GM21381 (cell line): ENCODE measurements at regions not wholly inside any gene's neighbourhood (a gene's known extent, or its start where the extent isn't known, plus 50 kb on each side); places are given as distances from the start of the nearest gene placed in this dataset.
"Not testable (repeated sequence)": the region's sequence is repeated elsewhere in the genome, so short reads cannot be mapped to it uniquely, and the experiment has no call there.

Experiments used
- ATAC-seq: cut with Tn5 transposase; IDR thresholded peaks from one replicate; pipeline ENCODE4 v1.9.1; 2021; ENCODE audit warnings: mild to moderate bottlenecking, moderate library complexity; ENCODE audit not compliant: unreplicated experiment

- ATAC-seq: no peak
These were observed 162.1 kb upstream of the FOXK1 start for GRCh38 chr7:4519819-4520520.

GRCh38 chr7:4523219-4523618, 158.9 kb upstream of the FOXK1 start:
- ATAC-seq: no peak

- no peak for ATAC-seq
These were observed 158.2 kb upstream of the FOXK1 start for GRCh38 chr7:4523873-4524272.

- ATAC-seq: no peak
These were observed 156.2 kb upstream of the FOXK1 start for GRCh38 chr7:4525884-4526283.

GRCh38 chr7:4527988-4528636, 154.0 kb upstream of the FOXK1 start:
- no peak for ATAC-seq

GRCh38 chr7:4531236-4531635, 150.9 kb upstream of the FOXK1 start:
- no peak for ATAC-seq

- ATAC-seq: not testable (repeated sequence)
These were observed 148.8 kb upstream of the FOXK1 start for GRCh38 chr7:4533339-4533738.

GRCh38 chr7:4549681-4550080, 132.4 kb upstream of the FOXK1 start:
- ATAC-seq: no peak

GRCh38 chr7:4550117-4550516, 132.0 kb upstream of the FOXK1 start:
- ATAC-seq: no peak

- no peak for ATAC-seq
These were observed 129.1 kb upstream of the FOXK1 start for GRCh38 chr7:4552985-4553384.

GRCh38 chr7:4556868-4557793, 125.0 kb upstream of the FOXK1 start:
- no peak for ATAC-seq

- ATAC-seq: no peak
These were observed 120.3 kb upstream of the FOXK1 start for GRCh38 chr7:4561795-4562194.

- ATAC-seq: no peak
These were observed 115.4 kb upstream of the FOXK1 start for GRCh38 chr7:4566714-4567113.

GRCh38 chr7:4574851-4575250, 107.2 kb upstream of the FOXK1 start:
- no peak for ATAC-seq

- no peak for ATAC-seq
These were observed 106.8 kb upstream of the FOXK1 start for GRCh38 chr7:4575254-4575653.

- no peak for ATAC-seq
These were observed 78.9 kb upstream of the FOXK1 start for GRCh38 chr7:4602905-4603842.

- no peak for ATAC-seq
These were observed 78.3 kb upstream of the FOXK1 start for GRCh38 chr7:4603843-4604231.

GRCh38 chr7:4604456-4604940, 77.6 kb upstream of the FOXK1 start:
- no peak for ATAC-seq

- ATAC-seq: no peak
These were observed 75.3 kb upstream of the FOXK1 start for GRCh38 chr7:4606797-4607196.

- ATAC-seq: no peak
These were observed 74.8 kb upstream of the FOXK1 start for GRCh38 chr7:4607311-4607729.
